HG02678 (cell line): ENCODE measurements at regions not wholly inside any gene's neighbourhood (a gene's known extent, or its start where the extent isn't known, plus 50 kb on each side); places are given as distances from the start of the nearest gene placed in this dataset.
"Not testable (repeated sequence)": the region's sequence is repeated elsewhere in the genome, so short reads cannot be mapped to it uniquely, and the experiment has no call there.

ENCODE experiments used
- ATAC-seq: cut with Tn5 transposase; IDR thresholded peaks from one replicate; pipeline ENCODE4 v1.9.1; 2021; ENCODE audit warnings: mild to moderate bottlenecking, moderate library complexity; ENCODE audit not compliant: unreplicated experiment

- ATAC-seq: no peak
Observed at GRCh38 chr1:215023155-215023832, 59.2 kb upstream of the KCNK2 start.

GRCh38 chr1:215028954-215029353 lies 53.6 kb upstream of the KCNK2 start:
- no peak for ATAC-seq

GRCh38 chr1:215030581-215030980 lies 52.0 kb upstream of the KCNK2 start:
- ATAC-seq: not testable (repeated sequence)

GRCh38 chr1:215031392-215031791 lies 51.1 kb upstream of the KCNK2 start:
- no peak for ATAC-seq
